PC-3 (cell line): ENCODE measurements at regions not wholly inside any gene's neighbourhood (a gene's known extent, or its start where the extent isn't known, plus 50 kb on each side); places are given as distances from the start of the nearest gene placed in this dataset.

Experiments
- ATAC-seq: fragments of 200-7000 bp; cut with Tn5 transposase; 2 replicates; pipeline ENCODE4 v1.9.1; 2020; ENCODE audit warnings: mild to moderate bottlenecking, moderate library complexity
- BruUV-seq: library from RNA; stranded (reverse); fragments of 400-500 nt; replicated peaks from 2 replicates; lab custom pipeline; 2021; lab: Mats Ljungman, UMichigan
- CTCF ChIA-PET: fragments of 300-600 bp; sonication (Branson Sonifier 250); formaldehyde crosslinking; loops from one replicate; lab custom pipeline; 2022; ENCODE audit warnings: antibody characterized with exemption; lab: Charles Lee
- POLR2A ChIA-PET: fragments of 300-600 bp; sonication (Branson Sonifier 250); formaldehyde crosslinking; loops from one replicate; lab custom pipeline; 2022; ENCODE audit warnings: antibody characterized with exemption; ENCODE audit not compliant: unreplicated experiment; lab: Charles Lee
- DNase-seq: peaks from one replicate; pipeline ENCODE4 v3.0.0-alpha.2; 2015
- H2AFZ ChIP-seq: fragments of 300-600 bp; sonication (generic); 2 replicates; pipeline ENCODE4 v1.6.0; 2016; ENCODE audit warnings: antibody characterized with exemption, low read length
- H3F3A ChIP-seq: fragments of 300-600 bp; sonication (generic); one replicate; pipeline ENCODE4 v1.6.0; 2017; ENCODE audit warnings: antibody characterized with exemption, low read length, control low read depth, mild to moderate bottlenecking; ENCODE audit not compliant: unreplicated experiment
- H3K27ac ChIP-seq: fragments of 300-600 bp; sonication (generic); 2 replicates; pipeline ENCODE4 v1.5.1; 2016; ENCODE audit warnings: mild to moderate bottlenecking, low read length
- H3K27me3 ChIP-seq: fragments of 300-600 bp; sonication (generic); 2 replicates; pipeline ENCODE4 v1.6.1; 2016; ENCODE audit warnings: low read length, mixed read lengths
- H3K36me3 ChIP-seq: fragments of 300-600 bp; sonication (generic); 2 replicates; pipeline ENCODE4 v1.6.1; 2016; ENCODE audit warnings: low read depth, mixed run types, low read length, mixed read lengths
- H3K4me1 ChIP-seq: fragments of 300-600 bp; sonication (generic); 2 replicates; pipeline ENCODE4 v1.5.1; 2016; ENCODE audit warnings: low read length; ENCODE audit not compliant: insufficient read depth
- H3K4me2 ChIP-seq: fragments of 300-600 bp; sonication (generic); 2 replicates; pipeline ENCODE4 v1.6.0; 2016; ENCODE audit warnings: low read length
- H3K4me3 ChIP-seq: fragments of 300-600 bp; sonication (generic); 2 replicates; pipeline ENCODE4 v1.5.1; 2016; ENCODE audit warnings: mild to moderate bottlenecking, low read length, mixed read lengths
- H3K79me2 ChIP-seq: fragments of 300-600 bp; sonication (generic); 2 replicates; pipeline ENCODE4 v1.6.1; 2017; ENCODE audit warnings: low read length, mixed read lengths
- H3K9ac ChIP-seq: fragments of 300-600 bp; sonication (generic); 2 replicates; pipeline ENCODE4 v1.6.0; 2016; ENCODE audit warnings: mild to moderate bottlenecking, low read length
- H3K9me2 ChIP-seq: fragments of 300-600 bp; sonication (generic); replicated peaks from 2 replicates; pipeline ENCODE4 v1.6.1; 2016; ENCODE audit warnings: mixed run types, low read length, mixed read lengths
- H3K9me3 ChIP-seq: fragments of 300-600 bp; sonication (generic); 2 replicates; pipeline ENCODE4 v1.6.1; 2016; ENCODE audit warnings: low read length, mixed read lengths
- H4K20me1 ChIP-seq: fragments of 300-600 bp; sonication (generic); 2 replicates; pipeline ENCODE4 v1.6.1; 2016; ENCODE audit warnings: low read length, mixed read lengths
- EZH2 ChIP-seq: fragments of 300-600 bp; sonication (generic); IDR thresholded peaks from one replicate; pipeline ENCODE4 v1.6.1; 2017; ENCODE audit warnings: antibody characterized with exemption, mild to moderate bottlenecking, low read length; ENCODE audit not compliant: unreplicated experiment
- EZH2phosphoT487 ChIP-seq: fragments of 300-600 bp; sonication (generic); IDR thresholded peaks from 2 replicates; pipeline ENCODE4 v1.6.1; 2018; ENCODE audit warnings: mild to moderate bottlenecking, antibody characterized with exemption, low read length, borderline replicate concordance
- intact Hi-C: fragments of 100-400 bp; cut with micrococcal nuclease; formaldehyde crosslinking; loops from 2 replicates; pipeline ENCODE4 v1.9.0; 2023
- TF ChIP-seq, protein P1 (sequence below): fragments of 300-600 bp; sonication (generic); conservative IDR thresholded peaks from 2 replicates; pipeline ENCODE4 v1.5.1; 2017; ENCODE audit warnings: antibody characterized with exemption, low read depth, mild to moderate bottlenecking, low read length

DNA sequence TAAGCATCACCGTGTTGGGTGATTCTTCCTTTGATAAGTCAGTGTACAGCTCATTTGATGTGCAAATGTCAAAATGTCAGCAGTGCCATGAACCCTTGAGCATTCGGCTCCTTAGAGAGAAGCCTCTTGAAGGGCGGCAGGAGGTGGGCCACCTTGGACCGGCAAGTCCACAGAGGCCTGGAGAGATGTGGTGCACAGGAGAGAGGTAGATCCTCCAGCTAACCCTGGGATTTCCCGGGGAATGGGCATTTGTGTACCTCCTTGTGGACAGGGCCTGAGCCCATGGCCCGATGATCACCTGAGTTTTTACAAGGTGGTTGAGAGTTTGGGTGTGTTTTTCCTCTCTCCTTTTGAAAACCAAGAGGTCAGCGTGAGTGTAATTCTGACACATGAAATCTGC, 133.2 kb upstream of the RCN1 start:
- no peak for TF ChIP-seq EZH2
- BruUV-seq, result no TSS peak
- no peaks in the 10 kb centered on the region for H3K9me3 ChIP-seq
- no peaks in the 10 kb centered on the region for H3K36me3 ChIP-seq
- no peak overlapping the region for H3K4me3 ChIP-seq
- H3K4me1 ChIP-seq, result peaks cover 16% of the 10 kb centered on the region
- no peak overlapping the region; the same call in 1 of the 2 replicates for H3K4me2 ChIP-seq
- H3K27ac ChIP-seq, result no peak overlapping the region
- no peaks in the 10 kb centered on the region for H3K79me2 ChIP-seq
- ChIA-PET POLR2A (no interaction called here), CTCF (interaction anchor here (0.8 to 1.1 kb wide), 3 partner anchors 17 to 588 kb away, joined by 3 to 4 read pairs (median 3); partner anchors contain the start of genes DCDC1 and DNAJC24)
- H3K27me3 ChIP-seq, result no peaks in the 10 kb centered on the region
- ATAC-seq (no peak), DNase-seq (no peak)
- H2AFZ ChIP-seq, result peak overlapping the region; percentile 35; the same call in 1 of the 2 replicates
- intact Hi-C loops, result loop anchor here (5.0 kb wide), 3 partner anchors 145 to 560 kb away; partner anchors contain the start of gene PAX6
- H3K9ac ChIP-seq, result no peak overlapping the region
- H3F3A ChIP-seq, result no peaks in the 10 kb centered on the region
- H4K20me1 ChIP-seq, result no peaks in the 10 kb centered on the region
- no peaks in the 10 kb centered on the region for H3K9me2 ChIP-seq

DNA sequence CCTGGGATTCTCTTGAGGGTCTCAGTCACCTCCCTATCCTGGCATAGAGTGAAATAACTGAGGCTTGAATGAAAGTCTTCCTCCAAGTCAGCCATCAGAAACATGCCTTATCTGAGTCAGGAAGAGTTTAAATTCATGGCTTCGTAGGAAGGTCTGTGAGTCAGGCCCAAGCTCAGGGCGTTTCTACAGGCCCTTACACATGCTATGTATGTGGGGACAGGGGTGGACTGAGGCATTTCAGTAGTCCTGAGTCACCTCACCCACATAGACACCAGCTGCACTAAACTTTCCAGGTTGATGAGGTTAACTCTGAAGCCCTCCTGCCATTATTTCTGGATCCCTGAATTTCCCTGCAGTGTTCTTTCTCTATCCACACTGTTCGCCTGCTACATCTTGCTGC, 134.6 kb upstream of the RCN1 start:
- no peaks in the 10 kb centered on the region for H3F3A ChIP-seq
- H3K9ac ChIP-seq, result no peak overlapping the region
- ChIA-PET CTCF (no interaction called here), POLR2A (no interaction called here)
- no peak overlapping the region for H3K27ac ChIP-seq
- H3K4me3 ChIP-seq, result no peak overlapping the region
- no peak overlapping the region for H3K4me2 ChIP-seq
- TF ChIP-seq, protein P1, sequence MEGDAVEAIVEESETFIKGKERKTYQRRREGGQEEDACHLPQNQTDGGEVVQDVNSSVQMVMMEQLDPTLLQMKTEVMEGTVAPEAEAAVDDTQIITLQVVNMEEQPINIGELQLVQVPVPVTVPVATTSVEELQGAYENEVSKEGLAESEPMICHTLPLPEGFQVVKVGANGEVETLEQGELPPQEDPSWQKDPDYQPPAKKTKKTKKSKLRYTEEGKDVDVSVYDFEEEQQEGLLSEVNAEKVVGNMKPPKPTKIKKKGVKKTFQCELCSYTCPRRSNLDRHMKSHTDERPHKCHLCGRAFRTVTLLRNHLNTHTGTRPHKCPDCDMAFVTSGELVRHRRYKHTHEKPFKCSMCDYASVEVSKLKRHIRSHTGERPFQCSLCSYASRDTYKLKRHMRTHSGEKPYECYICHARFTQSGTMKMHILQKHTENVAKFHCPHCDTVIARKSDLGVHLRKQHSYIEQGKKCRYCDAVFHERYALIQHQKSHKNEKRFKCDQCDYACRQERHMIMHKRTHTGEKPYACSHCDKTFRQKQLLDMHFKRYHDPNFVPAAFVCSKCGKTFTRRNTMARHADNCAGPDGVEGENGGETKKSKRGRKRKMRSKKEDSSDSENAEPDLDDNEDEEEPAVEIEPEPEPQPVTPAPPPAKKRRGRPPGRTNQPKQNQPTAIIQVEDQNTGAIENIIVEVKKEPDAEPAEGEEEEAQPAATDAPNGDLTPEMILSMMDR, result no peak
- TF ChIP-seq EZH2 (no peak), EZH2phosphoT487 (no peak)
- H4K20me1 ChIP-seq, result no peaks in the 10 kb centered on the region
- DNase-seq, result no peak
- H3K27me3 ChIP-seq, result no peaks in the 10 kb centered on the region
- H3K79me2 ChIP-seq, result no peaks in the 10 kb centered on the region
- H2AFZ ChIP-seq, result no peak overlapping the region
- H3K9me2 ChIP-seq, result no peaks in the 10 kb centered on the region
- peaks cover 19% of the 10 kb centered on the region for H3K4me1 ChIP-seq
- BruUV-seq, result no TSS peak
- ATAC-seq, result no peak
- intact Hi-C loops, result loop anchor here (5.0 kb wide), 3 partner anchors 144 to 559 kb away; partner anchors contain the start of gene PAX6
- no peaks in the 10 kb centered on the region for H3K36me3 ChIP-seq
- no peaks in the 10 kb centered on the region for H3K9me3 ChIP-seq

DNA sequence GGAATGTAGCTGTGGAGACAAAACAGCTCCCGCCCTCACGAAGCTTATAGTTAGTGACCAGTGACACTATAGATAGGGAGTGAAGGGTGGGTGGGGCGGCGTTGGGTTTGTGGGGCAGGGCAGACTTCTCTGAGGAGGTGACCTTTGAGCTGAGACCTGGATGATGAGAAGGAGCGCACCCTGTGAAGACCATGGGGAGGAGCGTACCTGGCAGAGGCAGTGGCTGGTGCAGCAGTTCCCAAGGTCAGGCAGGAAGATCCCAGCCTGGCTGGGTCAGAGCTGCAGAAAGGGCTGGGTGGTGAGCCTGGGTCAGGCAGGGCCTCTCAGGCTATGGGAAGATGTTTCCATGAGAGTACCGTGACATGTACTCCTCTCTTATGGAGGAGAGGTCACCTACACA, 135.0 kb upstream of the RCN1 start:
- H3K9ac ChIP-seq, result no peak overlapping the region
- H3F3A ChIP-seq, result no peaks in the 10 kb centered on the region
- H3K79me2 ChIP-seq, result no peaks in the 10 kb centered on the region
- peaks cover 23% of the 10 kb centered on the region for H3K4me1 ChIP-seq
- CTCF ChIA-PET, result no interaction called here
- no peaks in the 10 kb centered on the region for H3K9me2 ChIP-seq
- no peak overlapping the region for H3K4me2 ChIP-seq
- POLR2A ChIA-PET, result no interaction called here
- DNase-seq (no peak), ATAC-seq (no peak)
- no peaks in the 10 kb centered on the region for H4K20me1 ChIP-seq
- no TSS peak for BruUV-seq
- no peaks in the 10 kb centered on the region for H3K27me3 ChIP-seq
- no peaks in the 10 kb centered on the region for H3K9me3 ChIP-seq
- intact Hi-C loops, result loop anchor here (5.0 kb wide), 3 partner anchors 144 to 559 kb away; partner anchors contain the start of gene PAX6
- H3K27ac ChIP-seq, result no peak overlapping the region
- no peaks in the 10 kb centered on the region for H3K36me3 ChIP-seq
- TF ChIP-seq EZH2 (no peak), EZH2phosphoT487 (no peak)
- TF ChIP-seq, protein P1, result no peak
- no peak overlapping the region for H2AFZ ChIP-seq
- no peak overlapping the region for H3K4me3 ChIP-seq
